SK-N-SH (cell line): ENCODE measurements at regions not wholly inside any gene's neighbourhood (a gene's known extent, or its start where the extent isn't known, plus 50 kb on each side); places are given as distances from the start of the nearest gene placed in this dataset.

Source experiments
- CHD2 ChIP-seq: fragments of 150-350 bp; IDR thresholded peaks from 2 replicates; pipeline ENCODE4 v1.6.1; 2018; ENCODE audit warnings: low read length; ENCODE audit not compliant: partially characterized antibody
- CTCF ChIP-seq: fragments of 200-600 bp; sonication (generic); IDR thresholded peaks from 2 replicates; pipeline ENCODE4 v1.6.1; 2017; ENCODE audit warnings: antibody characterized with exemption, mild to moderate bottlenecking, moderate library complexity
- FOXM1 ChIP-seq: IDR thresholded peaks from 2 replicates; pipeline ENCODE4 v1.4.0; 2012; ENCODE audit warnings: low read depth, mild to moderate bottlenecking
- JUND ChIP-seq: IDR thresholded peaks from 2 replicates; pipeline ENCODE4 v1.4.0; 2012
- MAX ChIP-seq: IDR thresholded peaks from 2 replicates; pipeline ENCODE4 v1.4.0; 2012; ENCODE audit warnings: low read depth
- NFIC ChIP-seq: IDR thresholded peaks from 2 replicates; pipeline ENCODE4 v1.4.0; 2012; ENCODE audit warnings: borderline replicate concordance
- POLR2AphosphoS5 ChIP-seq: IDR thresholded peaks from 2 replicates; pipeline ENCODE4 v1.6.1; 2012; ENCODE audit warnings: low read depth, low read length
- RCOR1 ChIP-seq: fragments of 150-350 bp; IDR thresholded peaks from 2 replicates; pipeline ENCODE4 v1.6.1; 2017; ENCODE audit warnings: antibody characterized with exemption, low read length
- SIN3A ChIP-seq: IDR thresholded peaks from 2 replicates; pipeline ENCODE4 v1.6.1; 2012; ENCODE audit warnings: low read depth, mild to moderate bottlenecking, low read length, moderate library complexity, borderline replicate concordance
- TCF12 ChIP-seq: IDR thresholded peaks from 2 replicates; pipeline ENCODE4 v1.4.0; 2012
- TEAD4 ChIP-seq: IDR thresholded peaks from 2 replicates; pipeline ENCODE4 v1.4.0; 2012; ENCODE audit warnings: mild to moderate bottlenecking, borderline replicate concordance; ENCODE audit not compliant: insufficient read depth
- USF1 ChIP-seq: IDR thresholded peaks from 2 replicates; pipeline ENCODE4 v1.4.0; 2012; ENCODE audit warnings: low read depth, borderline replicate concordance
- YY1 ChIP-seq: IDR thresholded peaks from 2 replicates; pipeline ENCODE4 v1.4.0; 2012; ENCODE audit warnings: low read depth, mild to moderate bottlenecking
- ZBTB33 ChIP-seq: IDR thresholded peaks from 2 replicates; pipeline ENCODE4 v1.4.0; 2012; ENCODE audit warnings: low read depth, borderline replicate concordance

- TF ChIP-seq POLR2AphosphoS5 = no peak
- TF ChIP-seq CTCF = no peak
- no peak for TF ChIP-seq JUND
- TF ChIP-seq YY1 = no peak; the same call in 1 of the 2 replicates
- TF ChIP-seq FOXM1 = no peak
- TF ChIP-seq MAX = no peak
- TF ChIP-seq TEAD4 = no peak
- TF ChIP-seq ZBTB33 = no peak
- TF ChIP-seq TCF12 = peak; percentile 19; the same call in 1 of the 2 replicates
- TF ChIP-seq SIN3A = no peak
- TF ChIP-seq CHD2 = no peak
- no peak for TF ChIP-seq RCOR1
- TF ChIP-seq USF1 = no peak
- peak; percentile 90 for TF ChIP-seq NFIC
Measured at GRCh38 chr2:67974559-67975430, 88.0 kb downstream of the C1D start.
